SK-N-MC (cell line): ENCODE measurements at regions not wholly inside any gene's neighbourhood (a gene's known extent, or its start where the extent isn't known, plus 50 kb on each side); places are given as distances from the start of the nearest gene placed in this dataset.

Experiments
- EZH2 ChIP-seq: fragments of 200-600 bp; sonication (generic); IDR thresholded peaks from one replicate; pipeline ENCODE4 v1.6.1; 2017; ENCODE audit warnings: antibody characterized with exemption
- POLR2AphosphoS5 ChIP-seq: IDR thresholded peaks from 2 replicates; pipeline ENCODE4 v1.6.1; 2012; ENCODE audit warnings: mild to moderate bottlenecking, low read depth, low read length, borderline replicate concordance

DNA sequence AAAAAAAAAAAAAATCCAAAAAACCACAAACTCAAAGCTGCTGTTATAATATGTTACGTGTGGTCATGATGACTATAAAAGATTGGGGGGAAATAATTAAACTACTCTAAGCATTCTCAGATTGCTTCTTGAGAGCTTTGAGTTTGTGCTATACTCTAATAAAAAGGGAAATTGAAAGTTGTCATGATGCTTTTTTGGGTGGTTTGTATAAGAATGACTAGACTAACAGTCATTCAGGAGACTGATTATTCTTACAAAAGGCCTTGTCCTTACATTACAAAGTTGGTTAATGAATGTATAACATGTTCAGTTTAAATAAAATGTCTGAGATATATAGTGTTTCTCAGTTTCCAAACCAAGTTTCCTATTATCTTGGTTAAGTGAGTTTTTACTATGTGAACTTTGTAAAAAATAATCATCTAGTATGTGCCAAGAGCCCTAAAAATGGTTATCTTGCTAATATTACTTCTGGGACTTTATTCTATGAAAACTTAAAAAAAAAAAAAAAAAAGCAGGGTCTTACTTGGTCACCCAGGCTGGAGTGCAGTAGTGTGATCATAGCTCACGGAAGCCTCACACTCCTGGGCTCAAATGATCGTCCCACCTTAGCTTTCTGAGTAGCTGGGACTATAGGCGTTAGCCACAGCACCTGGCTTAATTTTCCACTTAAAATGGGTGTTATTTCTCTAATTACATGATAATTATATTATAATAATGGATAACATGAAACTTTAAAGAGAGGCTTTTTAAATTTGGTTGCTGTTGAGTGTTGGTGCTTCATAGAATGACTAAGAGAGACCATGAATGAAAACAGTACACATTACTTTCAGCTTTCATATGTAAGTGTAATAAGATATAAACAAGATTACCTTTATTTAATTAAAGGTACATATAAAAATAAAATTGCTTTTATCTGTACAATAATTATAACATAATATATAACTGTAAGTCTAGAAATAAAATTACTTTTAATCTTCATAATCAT is 459.6 kb upstream of the RGS6 start:
- TF ChIP-seq POLR2AphosphoS5 (no peak), EZH2 (no peak)
